Naive B cell (primary cell): ENCODE measurements at regions not wholly inside any gene's neighbourhood (a gene's known extent, or its start where the extent isn't known, plus 50 kb on each side); places are given as distances from the start of the nearest gene placed in this dataset.
A peak's percentile ranks its signal among the peaks of the same experiment; 100 is the strongest.
"Not testable (repeated sequence)": the region's sequence is repeated elsewhere in the genome, so short reads cannot be mapped to it uniquely, and the experiment has no call there.

Experiments
- ATAC-seq, 2 donors: fragments of 150-1000 bp; cut with Tn5 transposase; 2 replicates each; pipeline ENCODE4 v1.10.0; 2021; ENCODE audit warnings: low read depth in 2 of 2, mild to moderate bottlenecking in 2 of 2, moderate library complexity in 2 of 2
- DNase-seq: peaks from one replicate; pipeline ENCODE4 v3.0.0; 2022
- H3K27ac Mint-ChIP-seq, 6 donors: one replicate each; pipeline ENCODE4 v1.8.0; 2020 to 2022; ENCODE audit warnings: mild to moderate bottlenecking in 6 of 6, mixed read lengths in 6 of 6, moderate library complexity in 5 of 6, inconsistent platforms in 2 of 6
- H3K27me3 Mint-ChIP-seq, 3 donors: one replicate each; pipeline ENCODE4 v1.8.0; 2021 to 2022; ENCODE audit warnings: mixed read lengths in 3 of 3, mild to moderate bottlenecking in 1 of 3
- H3K36me3 Mint-ChIP-seq, 2 donors: one replicate each; pipeline ENCODE4 v1.8.0; 2020 to 2022; ENCODE audit warnings: mixed read lengths in 2 of 2, inconsistent platforms in 1 of 2, mild to moderate bottlenecking in 1 of 2
- H3K4me1 Mint-ChIP-seq, 3 donors: one replicate each; pipeline ENCODE4 v1.8.0; 2020 to 2022; ENCODE audit warnings: mixed read lengths in 3 of 3, inconsistent platforms in 1 of 3, mild to moderate bottlenecking in 1 of 3, moderate library complexity in 1 of 3
- H3K4me3 Mint-ChIP-seq, 8 donors: one replicate each; pipeline ENCODE4 v1.8.0; 2020 to 2022; ENCODE audit warnings: mild to moderate bottlenecking in 8 of 8, mixed read lengths in 8 of 8, moderate library complexity in 8 of 8, inconsistent platforms in 2 of 8
- H3K9me3 Mint-ChIP-seq, 7 donors: one replicate each; pipeline ENCODE4 v1.8.0; 2020 to 2022; ENCODE audit warnings: mixed read lengths in 7 of 7, mild to moderate bottlenecking in 5 of 7, inconsistent platforms in 2 of 7, moderate library complexity in 1 of 7

DNA sequence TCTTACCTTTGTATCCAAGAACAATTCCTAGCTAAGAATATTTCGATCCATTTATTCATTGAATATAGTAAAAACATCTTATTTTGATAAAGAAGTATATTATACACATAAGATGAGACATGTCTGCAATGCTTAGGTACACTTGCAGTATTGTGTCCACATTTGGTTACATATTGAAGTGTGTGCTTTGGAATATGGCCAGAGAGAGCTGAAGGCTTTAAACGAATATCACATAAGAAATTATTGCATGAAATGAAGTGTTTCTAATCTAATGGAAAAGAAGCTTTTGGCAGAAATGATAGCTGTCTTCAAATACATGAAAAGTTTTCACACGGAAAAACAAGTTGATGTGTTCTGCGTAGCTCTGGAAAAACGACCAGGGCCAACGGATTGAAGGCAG is 516.1 kb upstream of the ZFP42 start:
- peaks cover 0 to 12% (median 3%) of the 10 kb centered on the region in 7 donors for H3K9me3 Mint-ChIP-seq
- H3K27me3 Mint-ChIP-seq = no peaks in the 10 kb centered on the region
- H3K27ac Mint-ChIP-seq = no peak overlapping the region
- no peaks in the 10 kb centered on the region for H3K4me1 Mint-ChIP-seq
- no peak for ATAC-seq
- H3K4me3 Mint-ChIP-seq = no peak overlapping the region
- no peak for DNase-seq
- H3K36me3 Mint-ChIP-seq = no peaks in the 10 kb centered on the region

DNA sequence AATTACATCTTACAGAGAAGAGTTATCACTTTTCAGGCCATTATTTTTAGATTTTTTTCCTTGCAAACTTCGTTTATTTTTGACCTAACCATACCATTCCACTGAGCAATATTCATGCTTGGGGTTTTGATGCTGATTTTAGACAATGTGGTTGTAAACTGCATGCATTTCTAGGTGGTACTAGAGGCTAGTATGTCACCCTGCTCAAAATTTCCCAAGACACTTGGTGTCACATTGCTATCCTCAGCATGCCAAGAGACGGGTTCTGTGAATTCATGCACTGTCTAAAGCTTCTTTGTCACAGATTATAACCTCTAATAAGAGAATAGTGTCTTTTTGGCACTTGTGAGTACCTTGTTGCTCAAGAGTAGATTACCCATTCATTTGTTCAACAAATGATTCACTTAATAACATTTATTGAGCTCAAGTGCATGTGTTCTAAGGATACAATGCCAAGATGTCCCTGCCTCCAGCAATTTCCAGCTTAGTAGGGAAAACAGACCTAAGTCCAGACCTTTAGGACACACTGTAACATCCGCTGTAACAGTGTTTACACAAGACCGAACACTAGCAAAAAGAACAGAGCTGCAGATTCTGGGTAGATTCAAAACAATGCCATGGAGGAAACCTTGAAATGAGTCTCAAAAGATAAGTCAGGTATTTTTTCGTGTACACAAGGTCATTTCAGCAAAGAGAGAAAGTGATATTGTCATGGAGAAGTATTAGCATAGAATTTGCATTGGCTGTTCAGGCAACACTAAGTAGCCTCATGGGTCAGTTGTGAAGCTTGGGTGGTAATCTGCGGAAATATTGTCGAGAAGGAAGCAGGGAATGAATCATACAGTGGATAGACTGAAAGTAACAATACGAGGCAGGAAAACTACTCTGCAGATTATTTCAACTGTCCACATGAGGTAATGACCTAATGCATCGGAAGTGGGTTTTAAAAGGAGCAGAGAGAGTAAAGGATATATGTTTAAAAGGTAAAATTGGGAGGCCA is 515.1 kb upstream of the ZFP42 start:
- no peaks in the 10 kb centered on the region for H3K36me3 Mint-ChIP-seq
- H3K27ac Mint-ChIP-seq = no peak overlapping the region
- ATAC-seq (no peak), DNase-seq (no peak)
- H3K4me3 Mint-ChIP-seq = no peak overlapping the region
- H3K9me3 Mint-ChIP-seq = peaks cover 0 to 12% (median 2%) of the 10 kb centered on the region in 7 donors
- no peaks in the 10 kb centered on the region for H3K4me1 Mint-ChIP-seq
- no peaks in the 10 kb centered on the region for H3K27me3 Mint-ChIP-seq

DNA sequence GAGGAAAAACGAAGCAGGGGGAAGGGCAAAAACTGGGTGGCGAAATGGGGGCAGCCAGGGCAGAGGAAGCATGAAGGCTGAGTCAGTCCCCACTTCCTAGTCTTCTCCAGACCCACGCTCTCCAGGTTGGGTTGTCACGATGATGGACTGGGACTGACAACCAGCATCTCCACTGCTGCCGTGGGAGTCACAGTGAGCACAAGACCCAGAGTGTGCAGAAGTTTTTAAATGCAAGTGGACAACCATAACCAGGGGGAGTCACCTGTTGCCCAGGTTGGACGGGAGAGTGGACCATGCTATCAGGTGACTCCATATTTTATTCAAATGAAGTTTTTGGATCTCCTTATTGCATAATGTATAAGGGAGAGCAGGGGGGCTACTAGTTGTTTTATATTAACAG is 511.4 kb upstream of the ZFP42 start:
- ATAC-seq (no peak), DNase-seq (no peak)
- H3K27me3 Mint-ChIP-seq = no peaks in the 10 kb centered on the region
- H3K4me1 Mint-ChIP-seq = no peaks in the 10 kb centered on the region
- H3K27ac Mint-ChIP-seq = no peak overlapping the region
- no peaks in the 10 kb centered on the region for H3K36me3 Mint-ChIP-seq
- no peak overlapping the region for H3K4me3 Mint-ChIP-seq
- H3K9me3 Mint-ChIP-seq = peaks cover 2 to 23% (median 7%) of the 10 kb centered on the region in 7 donors

DNA sequence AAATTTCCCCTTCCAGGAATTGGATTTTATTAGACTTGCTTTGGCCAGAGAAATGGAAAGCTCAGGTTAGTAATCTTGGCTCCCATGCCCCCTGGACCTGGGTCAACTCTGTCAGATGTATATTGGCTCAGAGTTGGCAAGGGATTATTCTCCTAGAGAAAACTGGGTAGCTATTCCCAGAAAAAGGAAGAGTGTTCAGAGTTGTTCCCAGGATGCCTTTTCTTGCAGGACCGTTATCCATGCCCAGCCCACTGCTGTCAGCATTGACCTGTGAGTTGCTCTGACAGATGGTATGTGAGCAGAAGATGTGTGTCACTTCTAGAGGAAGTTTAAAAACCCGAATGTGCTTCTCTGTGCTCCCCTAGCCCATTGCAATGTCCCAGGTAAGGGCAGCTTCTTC is 509.9 kb upstream of the ZFP42 start:
- H3K27ac Mint-ChIP-seq = no peak overlapping the region
- H3K9me3 Mint-ChIP-seq = peaks cover 2 to 24% (median 10%) of the 10 kb centered on the region in 7 donors

DNA sequence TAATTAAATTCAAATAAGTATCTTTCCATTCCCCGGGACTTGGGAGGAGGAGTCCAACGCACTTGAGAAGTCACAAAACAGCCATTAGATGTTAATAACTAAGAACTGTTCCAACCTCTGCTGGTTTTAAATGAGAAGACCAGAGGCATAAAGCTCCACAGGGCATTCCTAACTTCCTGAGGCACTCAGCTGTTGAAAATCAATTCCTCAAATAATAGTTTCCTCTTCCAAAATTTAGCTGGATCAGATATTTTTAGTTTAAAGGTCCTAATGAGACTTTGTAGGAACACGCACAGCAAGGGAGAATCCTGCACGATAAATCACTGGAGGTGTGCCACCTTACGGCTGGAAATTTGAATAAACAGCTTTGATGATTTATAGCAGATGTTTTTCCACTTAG is 504.3 kb upstream of the ZFP42 start:
- Mint-ChIP-seq H3K9me3 (peaks cover 4 to 22% (median 10%) of the 10 kb centered on the region in 7 donors), H3K4me1 (no peaks in the 10 kb centered on the region), H3K36me3 (no peaks in the 10 kb centered on the region), H3K27ac (no peak overlapping the region), H3K27me3 (no peaks in the 10 kb centered on the region), H3K4me3 (no peak overlapping the region)
- DNase-seq = no peak
- ATAC-seq = no peak

More for the DNA sequence above, 509.9 kb upstream of the ZFP42 start:
- H3K4me1 Mint-ChIP-seq = no peaks in the 10 kb centered on the region
- no peaks in the 10 kb centered on the region for H3K36me3 Mint-ChIP-seq
- no peak overlapping the region for H3K4me3 Mint-ChIP-seq
- DNase-seq (no peak), ATAC-seq (no peak)
- no peaks in the 10 kb centered on the region for H3K27me3 Mint-ChIP-seq

DNA sequence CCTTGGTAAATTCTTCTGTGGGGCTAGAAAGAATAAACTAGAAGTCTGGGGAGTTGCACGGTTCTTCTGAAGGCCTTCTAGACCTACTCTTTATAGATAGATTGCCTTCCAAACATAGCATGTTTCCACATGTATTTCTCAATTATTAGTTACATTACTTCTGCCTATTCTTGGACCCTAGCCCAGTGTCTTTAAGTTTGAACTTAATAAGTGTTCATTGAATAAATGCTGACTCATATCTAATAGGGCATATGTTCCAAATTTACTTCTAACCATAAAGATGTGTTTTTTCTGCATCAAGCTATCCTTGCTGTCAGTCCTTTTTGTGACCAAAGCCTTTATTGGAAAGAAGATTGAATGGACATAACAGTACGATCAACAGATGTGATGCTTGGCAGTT is 503.6 kb upstream of the ZFP42 start:
- DNase-seq (no peak), ATAC-seq (no peak)
- no peaks in the 10 kb centered on the region for H3K27me3 Mint-ChIP-seq
- no peak overlapping the region for H3K27ac Mint-ChIP-seq
- no peaks in the 10 kb centered on the region for H3K36me3 Mint-ChIP-seq
- H3K4me3 Mint-ChIP-seq = no peak overlapping the region
- no peaks in the 10 kb centered on the region for H3K4me1 Mint-ChIP-seq
- peaks cover 4 to 22% (median 10%) of the 10 kb centered on the region in 7 donors for H3K9me3 Mint-ChIP-seq

DNA sequence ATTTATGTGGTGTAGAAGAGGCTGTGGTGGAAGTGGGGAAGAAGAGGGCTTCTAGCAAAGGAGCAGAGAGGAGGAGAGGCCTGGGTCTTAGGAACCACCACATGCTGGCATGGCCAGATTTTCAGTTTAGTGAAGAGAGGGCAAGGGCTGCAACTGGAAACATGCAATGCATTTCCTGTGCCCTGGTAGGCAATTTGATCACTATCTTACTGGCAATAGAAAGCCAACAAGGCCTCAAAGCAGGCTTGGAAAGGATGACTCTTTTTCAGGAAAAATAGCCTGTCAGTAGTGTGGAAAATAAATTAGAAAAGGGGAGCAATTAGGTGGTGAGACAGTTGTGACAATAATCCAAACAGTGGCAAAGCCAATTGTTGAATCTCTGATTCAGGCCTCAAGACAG is 501.9 kb upstream of the ZFP42 start:
- Mint-ChIP-seq H3K27ac (no peak overlapping the region), H3K36me3 (no peaks in the 10 kb centered on the region), H3K27me3 (no peaks in the 10 kb centered on the region), H3K9me3 (peaks cover 7 to 13% (median 11%) of the 10 kb centered on the region in 7 donors), H3K4me1 (no peaks in the 10 kb centered on the region), H3K4me3 (no peak overlapping the region)
- ATAC-seq (no peak), DNase-seq (no peak)

DNA sequence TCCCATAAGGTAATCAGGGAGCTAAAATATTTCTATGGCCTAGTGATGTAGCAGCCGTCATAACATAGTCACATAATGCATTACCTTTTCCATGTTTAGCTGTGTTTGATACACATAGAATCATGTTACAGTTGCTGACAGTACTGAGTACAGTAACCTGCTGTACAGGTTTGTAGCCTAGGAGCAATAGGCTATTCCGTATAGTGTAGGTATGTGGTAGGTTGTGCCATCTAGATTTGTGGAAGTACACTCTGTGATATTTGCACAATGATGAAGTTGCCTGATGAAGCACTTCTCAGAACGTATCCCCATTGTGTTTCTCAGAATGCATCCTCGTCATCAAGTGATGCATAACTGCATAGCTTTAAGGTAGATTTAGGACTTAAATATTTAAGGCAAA is 495.6 kb upstream of the ZFP42 start:
- Mint-ChIP-seq H3K4me3 (no peak overlapping the region), H3K9me3 (peaks cover 2 to 19% (median 7%) of the 10 kb centered on the region in 7 donors), H3K36me3 (no peaks in the 10 kb centered on the region), H3K27me3 (no peaks in the 10 kb centered on the region), H3K27ac (no peak overlapping the region), H3K4me1 (no peaks in the 10 kb centered on the region)
- ATAC-seq (no peak), DNase-seq (no peak)

DNA sequence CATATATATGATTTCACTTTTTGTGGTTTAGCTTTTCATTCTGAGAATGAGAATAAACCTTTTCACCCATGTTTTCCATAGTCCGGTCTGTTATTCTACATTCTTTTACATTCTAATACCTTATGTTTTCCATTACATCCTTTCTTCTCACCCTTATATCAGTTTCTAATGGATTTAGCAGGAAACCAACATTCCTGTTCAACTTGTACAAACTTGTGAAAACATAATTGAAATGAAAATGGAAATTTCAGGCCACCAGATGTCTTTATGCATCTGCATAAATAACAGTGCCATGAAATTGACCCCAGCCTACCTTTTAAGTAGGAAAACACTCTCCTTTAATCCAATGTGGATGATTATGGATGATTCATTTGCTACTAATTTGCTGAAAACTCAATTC is 494.8 kb upstream of the ZFP42 start:
- DNase-seq (no peak), ATAC-seq (no peak)
- Mint-ChIP-seq H3K27me3 (no peaks in the 10 kb centered on the region), H3K4me3 (no peak overlapping the region), H3K4me1 (no peaks in the 10 kb centered on the region), H3K27ac (no peak overlapping the region), H3K36me3 (no peaks in the 10 kb centered on the region), H3K9me3 (peaks cover 2 to 16% (median 7%) of the 10 kb centered on the region in 7 donors)

DNA sequence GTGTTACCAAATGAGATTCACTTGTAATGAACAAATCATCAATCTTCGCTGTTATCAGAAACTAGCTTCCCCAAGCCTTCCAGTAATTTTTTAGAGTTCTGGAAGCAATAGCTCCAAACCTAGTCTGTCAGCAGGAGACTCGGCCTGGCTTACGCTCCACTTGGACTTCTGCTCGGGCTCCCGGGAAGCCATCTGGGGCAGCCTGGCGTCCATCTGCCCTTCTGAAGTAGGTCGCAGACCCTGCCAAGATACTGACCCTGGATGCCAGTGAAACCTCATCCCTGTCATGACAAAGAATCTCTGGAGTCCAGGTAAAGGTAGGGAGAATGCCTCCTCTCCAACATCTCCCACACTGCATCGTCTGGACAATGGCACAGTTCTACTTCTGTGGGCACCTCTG is 493.8 kb upstream of the ZFP42 start:
- Mint-ChIP-seq H3K4me1 (no peaks in the 10 kb centered on the region), H3K36me3 (no peaks in the 10 kb centered on the region), H3K4me3 (no peak overlapping the region), H3K27me3 (no peaks in the 10 kb centered on the region), H3K27ac (no peak overlapping the region), H3K9me3 (peaks cover 2 to 18% (median 10%) of the 10 kb centered on the region in 7 donors)
- DNase-seq (no peak), ATAC-seq (no peak)

DNA sequence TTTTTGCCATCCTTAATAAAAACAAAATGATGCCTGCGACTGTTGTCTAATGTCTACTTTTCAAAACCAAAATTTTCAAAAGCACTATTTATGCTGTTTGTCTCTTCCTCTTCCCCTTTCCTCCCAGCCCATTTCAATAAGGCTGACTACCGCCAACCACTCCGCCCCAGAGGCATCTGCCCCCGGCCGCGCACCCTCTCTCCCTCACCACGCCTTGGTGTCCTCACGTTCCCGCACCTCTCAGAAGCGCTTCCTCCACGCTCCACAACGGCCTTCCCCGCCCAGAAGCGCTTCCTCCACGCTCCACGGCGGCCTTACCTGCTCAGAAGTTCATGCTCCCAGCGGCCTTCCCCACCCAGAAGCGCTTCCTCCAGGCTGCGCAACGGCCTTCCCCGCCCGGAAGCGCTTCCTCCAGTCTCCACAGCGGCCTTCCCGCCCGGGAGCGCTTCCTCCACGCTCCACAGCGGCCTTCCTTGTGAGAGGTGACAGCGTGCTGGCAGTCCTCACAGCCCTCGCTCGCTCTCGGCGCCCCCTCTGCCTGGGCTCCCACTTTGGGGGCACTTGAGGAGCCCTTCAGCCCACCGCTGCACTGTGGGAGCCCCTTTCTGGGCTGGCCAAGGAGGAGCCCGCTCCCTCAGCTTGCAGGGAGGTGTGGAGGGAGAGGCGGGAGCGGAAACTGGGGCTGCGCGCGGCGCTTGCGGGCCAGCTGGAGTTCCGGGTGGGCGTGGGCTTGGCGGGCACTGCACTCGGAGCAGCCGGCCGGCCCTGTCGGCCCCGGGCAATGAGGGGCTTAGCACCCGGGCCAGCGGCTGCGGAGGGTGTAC is 490.4 kb upstream of the ZFP42 start:
- Mint-ChIP-seq H3K36me3 (no peaks in the 10 kb centered on the region), H3K4me3 (peak overlapping the region in 4 of 8 donors; percentile 24 to 60 (median 38)), H3K4me1 (no peaks in the 10 kb centered on the region), H3K9me3 (peaks cover 3 to 26% (median 13%) of the 10 kb centered on the region in 7 donors), H3K27ac (no peak overlapping the region), H3K27me3 (no peaks in the 10 kb centered on the region)
- DNase-seq = no peak
- no peak for ATAC-seq

DNA sequence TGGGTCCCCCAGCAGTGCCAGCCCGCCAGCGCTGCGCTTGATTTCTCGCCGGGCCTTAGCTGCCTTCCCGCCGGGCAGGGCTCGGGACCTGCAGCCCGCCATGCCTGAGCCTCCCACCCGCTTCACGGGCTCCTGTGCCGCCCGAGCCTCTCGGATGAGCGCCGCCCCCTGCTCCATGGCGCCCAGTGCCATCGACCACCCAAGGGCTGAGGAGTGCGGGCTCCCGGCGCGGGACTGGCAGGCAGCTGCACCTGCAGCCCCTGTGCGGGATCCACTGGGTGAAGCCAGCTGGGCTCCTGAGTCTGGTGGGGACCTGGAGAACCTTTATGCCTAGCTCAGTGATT is 489.8 kb upstream of the ZFP42 start:
- not testable (repeated sequence) for H3K27ac Mint-ChIP-seq, H3K27me3 Mint-ChIP-seq, H3K4me1 Mint-ChIP-seq, DNase-seq, H3K4me3 Mint-ChIP-seq, ATAC-seq, H3K36me3 Mint-ChIP-seq
- H3K9me3 Mint-ChIP-seq = peaks cover 3 to 26% (median 13%) of the 10 kb centered on the region in 7 donors

DNA sequence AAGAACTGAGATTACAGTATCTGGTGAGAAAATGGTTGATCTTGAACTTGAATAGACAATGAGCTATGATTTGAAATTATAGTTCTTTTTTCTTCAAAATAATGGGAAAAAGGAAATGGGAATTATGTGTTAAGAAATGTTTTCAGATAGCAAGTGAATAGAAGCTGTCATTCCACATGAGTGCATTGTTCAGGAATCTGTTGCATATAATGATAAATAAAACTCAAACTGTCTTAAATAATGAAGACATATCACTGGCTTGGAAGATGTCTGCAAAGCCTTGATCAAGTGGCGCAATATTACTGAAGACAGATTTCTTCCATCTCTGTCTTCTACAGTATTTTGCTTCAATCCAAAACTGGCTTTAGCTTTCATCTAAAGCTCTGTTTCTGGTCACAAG is 479.3 kb upstream of the ZFP42 start:
- H3K27me3 Mint-ChIP-seq = no peaks in the 10 kb centered on the region
- DNase-seq (no peak), ATAC-seq (no peak)
- H3K27ac Mint-ChIP-seq = no peak overlapping the region
- H3K36me3 Mint-ChIP-seq = no peaks in the 10 kb centered on the region
- H3K4me3 Mint-ChIP-seq = no peak overlapping the region
- H3K4me1 Mint-ChIP-seq = no peaks in the 10 kb centered on the region
- peaks cover 0 to 8% (median 4%) of the 10 kb centered on the region in 7 donors for H3K9me3 Mint-ChIP-seq

DNA sequence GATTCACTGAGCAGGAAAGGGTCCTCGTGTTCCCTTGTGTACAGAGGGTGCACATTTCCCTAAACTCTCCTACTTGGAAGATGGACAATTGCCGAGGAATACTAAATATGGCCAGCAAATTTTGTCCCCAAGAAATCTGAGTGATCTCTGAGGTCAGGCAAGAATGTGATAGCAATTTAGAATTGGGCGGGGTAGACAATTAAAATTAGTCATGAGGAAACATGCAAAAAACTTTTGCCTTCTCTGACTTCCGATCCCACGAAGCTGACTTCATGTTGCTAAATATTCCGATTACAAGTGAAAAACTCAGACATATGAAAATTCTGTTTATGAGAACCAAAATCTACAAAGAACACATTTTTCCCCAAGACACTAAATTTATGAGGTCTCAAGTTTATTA is 453.9 kb upstream of the ZFP42 start:
- Mint-ChIP-seq H3K4me1 (no peaks in the 10 kb centered on the region), H3K27me3 (no peaks in the 10 kb centered on the region), H3K9me3 (peaks cover 4 to 16% (median 6%) of the 10 kb centered on the region in 7 donors), H3K4me3 (no peak overlapping the region), H3K36me3 (no peaks in the 10 kb centered on the region), H3K27ac (no peak overlapping the region)
- ATAC-seq = no peak
- DNase-seq = no peak
